ENCODE measurements at regions not wholly inside any gene's neighbourhood (a gene's known extent, or its start where the extent isn't known, plus 50 kb on each side); places are given as distances from the start of the nearest gene placed in this dataset.

- H3K27ac ChIP-seq = no peak overlapping the region
- intact Hi-C loops (cut with DNase I) = no loop called here
- TF ChIP-seq POLR2A (IDR thresholded peaks at IDR 0.05) (no peak), CTCF (IDR thresholded peaks at IDR 0.05) (no peak), POLR2AphosphoS5 (IDR thresholded peaks at IDR 0.05) (no peak)
- H3K4me3 ChIP-seq = no peak overlapping the region
- DNase-seq (ENCODE audit: low spot score) = no peak
- no peaks in the 10 kb centered on the region for H3K9me3 ChIP-seq
- no peaks in the 10 kb centered on the region for H3K36me3 ChIP-seq
- no peaks in the 10 kb centered on the region for H3K4me1 ChIP-seq (replicated peaks)
- H3K27me3 ChIP-seq (replicated peaks; ENCODE audit: insufficient read depth) = no peaks in the 10 kb centered on the region
Measured at GRCh38 chr11:115740324-115740723, 236.1 kb upstream of the CADM1 start.

DNA sequence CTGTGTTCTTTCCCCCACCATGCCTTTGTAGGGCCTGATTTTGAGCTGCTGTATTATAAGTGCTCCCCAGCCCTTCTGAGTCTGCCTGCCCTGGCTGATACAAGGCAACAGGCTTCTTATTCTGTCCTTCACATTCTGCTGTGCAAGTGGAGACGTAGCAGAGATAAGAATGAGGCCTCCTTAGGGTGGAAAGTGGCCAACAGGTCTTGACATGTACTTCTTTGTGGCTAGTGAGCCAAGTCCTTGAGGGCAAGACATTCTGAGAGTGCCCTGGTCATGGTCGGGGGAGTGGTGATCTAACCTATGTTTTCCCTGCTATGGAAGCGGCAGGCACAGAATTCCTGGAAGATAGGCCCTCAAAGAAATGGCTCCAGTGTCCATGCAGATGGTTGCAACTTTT is 235.7 kb upstream of the CADM1 start:
- WGBS = 68% methylated on average over 3 of the region's 3 CpGs
- H3K9me3 ChIP-seq = no peaks in the 10 kb centered on the region
- intact Hi-C loops (cut with DNase I) = no loop called here
- H3K36me3 ChIP-seq = no peaks in the 10 kb centered on the region
- H3K27ac ChIP-seq = no peak overlapping the region
- no peak overlapping the region for H3K4me3 ChIP-seq
- TF ChIP-seq POLR2A (IDR thresholded peaks at IDR 0.05) = no peak
- no peak for TF ChIP-seq CTCF (IDR thresholded peaks at IDR 0.05)
- no peak for TF ChIP-seq POLR2AphosphoS5 (IDR thresholded peaks at IDR 0.05)
- DNase-seq (ENCODE audit: low spot score) = no peak
- no peaks in the 10 kb centered on the region for H3K27me3 ChIP-seq (replicated peaks; ENCODE audit: insufficient read depth)
- no peaks in the 10 kb centered on the region for H3K4me1 ChIP-seq (replicated peaks)

- H3K4me3 ChIP-seq = no peak overlapping the region
- H3K36me3 ChIP-seq = no peaks in the 10 kb centered on the region
- no peaks in the 10 kb centered on the region for H3K9me3 ChIP-seq
- DNase-seq (ENCODE audit: low spot score) = no peak
- WGBS = 64% methylated on average over 6 of the region's 6 CpGs
- H3K27me3 ChIP-seq (replicated peaks; ENCODE audit: insufficient read depth) = no peaks in the 10 kb centered on the region
- no peak for TF ChIP-seq POLR2AphosphoS5 (IDR thresholded peaks at IDR 0.05)
- no peak for TF ChIP-seq POLR2A (IDR thresholded peaks at IDR 0.05)
- TF ChIP-seq CTCF (IDR thresholded peaks at IDR 0.05) = no peak
- intact Hi-C loops (cut with DNase I) = no loop called here
- H3K4me1 ChIP-seq (replicated peaks) = no peaks in the 10 kb centered on the region
- no peak overlapping the region for H3K27ac ChIP-seq
Measured at GRCh38 chr11:115739146-115739545, 234.9 kb upstream of the CADM1 start.

DNA sequence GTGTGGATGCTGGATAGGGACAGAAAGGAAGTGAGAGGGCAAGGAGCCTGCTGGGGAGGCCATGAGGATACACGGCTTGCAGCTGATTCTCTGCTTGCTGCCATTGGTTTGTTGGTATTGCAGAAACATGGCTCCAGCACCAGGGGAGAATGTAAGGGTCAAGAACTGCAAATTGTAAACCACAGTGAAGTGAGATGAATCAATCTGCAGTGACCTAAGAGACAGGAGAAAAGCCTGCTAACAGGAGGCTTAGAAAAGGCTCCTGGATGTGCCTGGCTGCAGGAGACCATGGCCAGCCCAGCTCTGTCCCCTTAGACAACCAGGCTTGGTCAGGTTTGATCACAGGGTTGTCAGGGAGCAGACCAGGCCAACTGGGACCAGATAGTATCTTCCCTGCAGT is 233.7 kb upstream of the CADM1 start:
- intact Hi-C loops (cut with DNase I) = no loop called here
- TF ChIP-seq CTCF (IDR thresholded peaks at IDR 0.05) (no peak), POLR2AphosphoS5 (IDR thresholded peaks at IDR 0.05) (no peak), POLR2A (IDR thresholded peaks at IDR 0.05) (no peak)
- Histone ChIP-seq H3K9me3 (no peaks in the 10 kb centered on the region), H3K4me3 (no peak overlapping the region), H3K27me3 (replicated peaks; ENCODE audit: insufficient read depth) (no peaks in the 10 kb centered on the region), H3K27ac (no peak overlapping the region), H3K4me1 (replicated peaks) (no peaks in the 10 kb centered on the region), H3K36me3 (no peaks in the 10 kb centered on the region)
- DNase-seq (ENCODE audit: low spot score) = no peak
- WGBS = 88% methylated on average over 1 of the region's 1 CpG

- no peaks in the 10 kb centered on the region for H3K9me3 ChIP-seq
- no peak overlapping the region for H3K27ac ChIP-seq
- no peaks in the 10 kb centered on the region for H3K27me3 ChIP-seq (replicated peaks; ENCODE audit: insufficient read depth)
- no peaks in the 10 kb centered on the region for H3K4me1 ChIP-seq (replicated peaks)
- DNase-seq (ENCODE audit: low spot score) = no peak
- intact Hi-C loops (cut with DNase I) = no loop called here
- no peak for TF ChIP-seq POLR2A (IDR thresholded peaks at IDR 0.05)
- no peak for TF ChIP-seq POLR2AphosphoS5 (IDR thresholded peaks at IDR 0.05)
- TF ChIP-seq CTCF (IDR thresholded peaks at IDR 0.05) = no peak
- no peak overlapping the region for H3K4me3 ChIP-seq
- WGBS = 42% methylated on average over 3 of the region's 3 CpGs
- no peaks in the 10 kb centered on the region for H3K36me3 ChIP-seq
Measured at GRCh38 chr11:115736146-115736545, 231.9 kb upstream of the CADM1 start.

Data from prostate gland (tissue), 2 donors.